GM21717 (cell line): ENCODE measurements at regions not wholly inside any gene's neighbourhood (a gene's known extent, or its start where the extent isn't known, plus 50 kb on each side); places are given as distances from the start of the nearest gene placed in this dataset.

Experiments used
- ATAC-seq: cut with Tn5 transposase; IDR thresholded peaks from one replicate; pipeline ENCODE4 v1.9.1; 2021; ENCODE audit warnings: mild to moderate bottlenecking, moderate library complexity; ENCODE audit not compliant: unreplicated experiment

- ATAC-seq, result no peak
Observed at GRCh38 chr20:7231303-7231702, 463.8 kb downstream of the BMP2 start.

GRCh38 chr20:7232796-7233195, 465.3 kb downstream of the BMP2 start:
- no peak for ATAC-seq

GRCh38 chr20:7237251-7237650, 469.8 kb downstream of the BMP2 start:
- no peak for ATAC-seq

- ATAC-seq, result no peak
Observed at GRCh38 chr20:7240490-7240889, 473.0 kb downstream of the BMP2 start.

- ATAC-seq, result no peak
Observed at GRCh38 chr20:7248281-7249201, 481.1 kb downstream of the BMP2 start.

GRCh38 chr20:7250337-7250736, 482.9 kb downstream of the BMP2 start:
- no peak for ATAC-seq

GRCh38 chr20:7257099-7257498, 489.6 kb downstream of the BMP2 start:
- ATAC-seq, result no peak

GRCh38 chr20:7257692-7258466, 490.4 kb downstream of the BMP2 start:
- no peak for ATAC-seq

GRCh38 chr20:7262803-7263202, 495.3 kb downstream of the BMP2 start:
- no peak for ATAC-seq

GRCh38 chr20:7264137-7264536, 496.7 kb downstream of the BMP2 start:
- no peak for ATAC-seq

GRCh38 chr20:7269452-7269851, 502.0 kb downstream of the BMP2 start:
- ATAC-seq, result no peak

GRCh38 chr20:7272512-7272911, 505.0 kb downstream of the BMP2 start:
- ATAC-seq, result no peak

- ATAC-seq, result no peak
Observed at GRCh38 chr20:7274870-7275269, 507.4 kb downstream of the BMP2 start.

- no peak for ATAC-seq
Observed at GRCh38 chr20:7275645-7276237, 508.3 kb downstream of the BMP2 start.

GRCh38 chr20:7285918-7286556, 518.6 kb downstream of the BMP2 start:
- peak; percentile 50 for ATAC-seq

GRCh38 chr20:7291323-7291943, 523.9 kb downstream of the BMP2 start:
- no peak for ATAC-seq

GRCh38 chr20:7291946-7292345, 524.5 kb downstream of the BMP2 start:
- no peak for ATAC-seq

- no peak for ATAC-seq
Observed at GRCh38 chr20:7294816-7295360, 527.4 kb downstream of the BMP2 start.

GRCh38 chr20:7301807-7302206, 534.3 kb downstream of the BMP2 start:
- ATAC-seq, result no peak

GRCh38 chr20:7302250-7302649, 534.8 kb downstream of the BMP2 start:
- ATAC-seq, result no peak
